Nephron (organoid): ENCODE measurements at regions not wholly inside any gene's neighbourhood (a gene's known extent, or its start where the extent isn't known, plus 50 kb on each side); places are given as distances from the start of the nearest gene placed in this dataset.

Experiments used
- H3K27ac Mint-ChIP-seq, 3 experiments: 2 replicates each; pipeline ENCODE4 v1.8.0; 2020; ENCODE audit warnings: mixed read lengths in 3 of 3, mild to moderate bottlenecking in 2 of 3, moderate library complexity in 1 of 3
- H3K27me3 Mint-ChIP-seq: 2 replicates; pipeline ENCODE4 v1.8.0; 2021; ENCODE audit warnings: low read depth, mild to moderate bottlenecking, moderate library complexity, mixed read lengths
- H3K36me3 Mint-ChIP-seq: 2 replicates; pipeline ENCODE4 v1.8.0; 2020; ENCODE audit warnings: low read depth, mixed read lengths
- H3K4me1 Mint-ChIP-seq: 2 replicates; pipeline ENCODE4 v1.8.0; 2020; ENCODE audit warnings: mixed read lengths
- H3K4me3 Mint-ChIP-seq, 3 experiments: 2 replicates each; pipeline ENCODE4 v1.8.0; 2020; ENCODE audit warnings: mild to moderate bottlenecking in 3 of 3, mixed read lengths in 3 of 3, moderate library complexity in 2 of 3
- H3K9me3 Mint-ChIP-seq: 2 replicates; pipeline ENCODE4 v1.8.0; 2020; ENCODE audit warnings: mixed read lengths
- CTCF ChIP-seq, 3 experiments: fragments of 200-600 bp; sonication (generic); IDR thresholded peaks; one replicate each; pipeline ENCODE4 v1.5.0; 2021; ENCODE audit warnings: antibody characterized with exemption in 3 of 3; ENCODE audit not compliant: unreplicated experiment in 3 of 3

- no peaks in the 10 kb centered on the region for H3K9me3 Mint-ChIP-seq
- no peak for TF ChIP-seq CTCF (IDR thresholded peaks at IDR 0.05; ENCODE audit: unreplicated experiment in 3 of 3)
- no peak overlapping the region for H3K27ac Mint-ChIP-seq
- peaks cover 62% of the 10 kb centered on the region for H3K27me3 Mint-ChIP-seq
- H3K36me3 Mint-ChIP-seq: no peaks in the 10 kb centered on the region
- H3K4me3 Mint-ChIP-seq: no peak overlapping the region
- H3K4me1 Mint-ChIP-seq: peaks cover 26% of the 10 kb centered on the region
Measured at GRCh38 chr10:131440405-131441360, 129.2 kb upstream of the TCERG1L start.

- peaks cover 65% of the 10 kb centered on the region for H3K27me3 Mint-ChIP-seq
- no peak for TF ChIP-seq CTCF (IDR thresholded peaks at IDR 0.05; ENCODE audit: unreplicated experiment in 3 of 3)
- H3K4me1 Mint-ChIP-seq: peaks cover 12% of the 10 kb centered on the region
- no peaks in the 10 kb centered on the region for H3K9me3 Mint-ChIP-seq
- H3K4me3 Mint-ChIP-seq: no peak overlapping the region
- H3K36me3 Mint-ChIP-seq: no peaks in the 10 kb centered on the region
- no peak overlapping the region for H3K27ac Mint-ChIP-seq
Measured at GRCh38 chr10:131442271-131442670, 130.8 kb upstream of the TCERG1L start.

GRCh38 chr10:131444286-131444685 is 132.8 kb upstream of the TCERG1L start:
- Mint-ChIP-seq H3K4me1 (peaks cover 16% of the 10 kb centered on the region), H3K36me3 (no peaks in the 10 kb centered on the region), H3K4me3 (no peak overlapping the region), H3K27ac (no peak overlapping the region), H3K9me3 (no peaks in the 10 kb centered on the region), H3K27me3 (peaks cover 54% of the 10 kb centered on the region)
- TF ChIP-seq CTCF (IDR thresholded peaks at IDR 0.05; ENCODE audit: unreplicated experiment in 3 of 3): no peak

GRCh38 chr10:131444862-131445461 is 133.4 kb upstream of the TCERG1L start:
- H3K27ac Mint-ChIP-seq: no peak overlapping the region
- peaks cover 19% of the 10 kb centered on the region for H3K4me1 Mint-ChIP-seq
- TF ChIP-seq CTCF (IDR thresholded peaks at IDR 0.05; ENCODE audit: unreplicated experiment in 3 of 3): no peak
- no peak overlapping the region for H3K4me3 Mint-ChIP-seq
- no peaks in the 10 kb centered on the region for H3K36me3 Mint-ChIP-seq
- H3K27me3 Mint-ChIP-seq: peaks cover 47% of the 10 kb centered on the region
- H3K9me3 Mint-ChIP-seq: no peaks in the 10 kb centered on the region

- TF ChIP-seq CTCF (IDR thresholded peaks at IDR 0.05; ENCODE audit: unreplicated experiment in 3 of 3): no peak
- H3K27ac Mint-ChIP-seq: no peak overlapping the region
- peaks cover 19% of the 10 kb centered on the region for H3K4me1 Mint-ChIP-seq
Measured at GRCh38 chr10:131445623-131446022, 134.1 kb upstream of the TCERG1L start.

More at GRCh38 chr10:131445623-131446022, 134.1 kb upstream of the TCERG1L start:
- H3K27me3 Mint-ChIP-seq: peaks cover 42% of the 10 kb centered on the region
- H3K4me3 Mint-ChIP-seq: no peak overlapping the region
- no peaks in the 10 kb centered on the region for H3K9me3 Mint-ChIP-seq
- H3K36me3 Mint-ChIP-seq: no peaks in the 10 kb centered on the region
